IMR-90 (cell line): ENCODE measurements at regions not wholly inside any gene's neighbourhood (a gene's known extent, or its start where the extent isn't known, plus 50 kb on each side); places are given as distances from the start of the nearest gene placed in this dataset.

Experiments used
- ATAC-seq: fragments of 200-7000 bp; cut with Tn5 transposase; 2 replicates; pipeline ENCODE4 v1.9.1; 2020; ENCODE audit warnings: low read depth, mild to moderate bottlenecking, moderate library complexity
- BruUV-seq: library from RNA; stranded (reverse); fragments of 400-500 nt; replicated peaks from 2 replicates; lab custom pipeline; 2021; lab: Mats Ljungman, UMichigan
- CTCF ChIA-PET: fragments of 300-600 bp; formaldehyde crosslinking; extraction: SDS; loops from one replicate; lab custom pipeline; 2021; ENCODE audit warnings: antibody characterized with exemption; lab: Yijun Ruan, JAX
- POLR2A ChIA-PET: fragments of 300-600 bp; sonication (Branson Sonifier 250); formaldehyde crosslinking; loops from one replicate; lab custom pipeline; 2022; ENCODE audit warnings: antibody characterized with exemption; ENCODE audit not compliant: unreplicated experiment; lab: Charles Lee
- DNase-seq: peaks from one replicate; pipeline ENCODE4 v3.0.0; 2013
- H2AFZ ChIP-seq: replicated peaks from 2 replicates; pipeline ENCODE3; 2013; ENCODE audit warnings: low read length, mild to moderate bottlenecking; ENCODE audit not compliant: poor library complexity
- H2AK5ac ChIP-seq: 2 replicates; pipeline ENCODE4 v1.6.1; 2013; ENCODE audit warnings: low read depth, low read length, inconsistent platforms
- H2AK9ac ChIP-seq: replicated peaks from 2 replicates; pipeline ENCODE3; 2013; ENCODE audit warnings: mild to moderate bottlenecking, low read depth, low read length, moderate library complexity; ENCODE audit not compliant: poor library complexity
- H2BK120ac ChIP-seq: 2 replicates; pipeline ENCODE4 v1.6.1; 2013; ENCODE audit warnings: low read depth, low read length, inconsistent platforms
- H2BK15ac ChIP-seq: 3 replicates; pipeline ENCODE4 v1.6.1; 2013; ENCODE audit warnings: low read depth, low read length, inconsistent platforms
- H2BK20ac ChIP-seq: 2 replicates; pipeline ENCODE4 v1.6.1; 2013; ENCODE audit warnings: low read depth, mild to moderate bottlenecking, inconsistent platforms, low read length, moderate library complexity
- H2BK5ac ChIP-seq: 2 replicates; pipeline ENCODE4 v1.6.1; 2013; ENCODE audit warnings: mild to moderate bottlenecking, low read depth, low read length, inconsistent platforms; ENCODE audit not compliant: poor library complexity, severe bottlenecking
- H3K14ac ChIP-seq: replicated peaks from 2 replicates; pipeline ENCODE4 v1.6.1; 2013; ENCODE audit warnings: low read depth, low read length, inconsistent platforms
- H3K18ac ChIP-seq: 2 replicates; pipeline ENCODE4 v1.6.1; 2013; ENCODE audit warnings: low read depth, low read length, control low read depth
- H3K23ac ChIP-seq: 2 replicates; pipeline ENCODE4 v1.6.1; 2013; ENCODE audit warnings: low read depth, low read length, inconsistent platforms
- H3K27ac ChIP-seq: 2 replicates; pipeline ENCODE4 v1.5.1; 2013; ENCODE audit warnings: mild to moderate bottlenecking, control low read depth, low read length; ENCODE audit not compliant: insufficient read depth
- H3K27me3 ChIP-seq: 2 replicates; pipeline ENCODE4 v1.6.1; 2013; ENCODE audit warnings: low read length; ENCODE audit not compliant: control insufficient read depth, insufficient read depth
- H3K36me3 ChIP-seq: 2 replicates; pipeline ENCODE4 v1.6.1; 2013; ENCODE audit warnings: low read length, mixed read lengths; ENCODE audit not compliant: control insufficient read depth, insufficient read depth
- H3K4ac ChIP-seq: 2 replicates; pipeline ENCODE4 v1.6.1; 2013; ENCODE audit warnings: low read depth, low read length, inconsistent platforms
- H3K4me1 ChIP-seq: 2 replicates; pipeline ENCODE4 v1.6.1; 2013; ENCODE audit warnings: low read length, mixed read lengths; ENCODE audit not compliant: control insufficient read depth, insufficient read depth
- H3K4me2 ChIP-seq: 2 replicates; pipeline ENCODE4 v1.6.1; 2013; ENCODE audit warnings: low read depth, mild to moderate bottlenecking, control low read depth, low read length, moderate library complexity
- H3K4me3 ChIP-seq: 2 replicates; pipeline ENCODE4 v1.5.1; 2013; ENCODE audit warnings: low read depth, mild to moderate bottlenecking, control low read depth, low read length, moderate library complexity; ENCODE audit not compliant: insufficient read depth
- H3K56ac ChIP-seq: 2 replicates; pipeline ENCODE4 v1.6.1; 2013; ENCODE audit warnings: low read length, inconsistent platforms; ENCODE audit not compliant: insufficient read depth; ENCODE audit errors: extremely low read depth
- H3K79me1 ChIP-seq, 2 experiments: 2 replicates each; pipeline ENCODE4 v1.6.1; 2013; ENCODE audit warnings: low read length in 2 of 2, inconsistent platforms in 1 of 2, low read depth in 1 of 2
- H3K9ac ChIP-seq: 2 replicates; pipeline ENCODE4 v1.6.1; 2013; ENCODE audit warnings: low read depth, low read length, control low read depth
- H3K9me1 ChIP-seq: 2 replicates; pipeline ENCODE4 v1.6.1; 2013; ENCODE audit warnings: low read length, inconsistent platforms; ENCODE audit not compliant: insufficient read depth
- H3K9me3 ChIP-seq: 2 replicates; pipeline ENCODE4 v1.6.1; 2013; ENCODE audit warnings: low read length; ENCODE audit not compliant: control insufficient read depth, insufficient read depth
- H4K20me1 ChIP-seq: 2 replicates; pipeline ENCODE4 v1.6.1; 2013; ENCODE audit warnings: low read length, inconsistent platforms; ENCODE audit not compliant: insufficient read depth
- H4K5ac ChIP-seq: 2 replicates; pipeline ENCODE4 v1.6.1; 2013; ENCODE audit warnings: mild to moderate bottlenecking, low read depth, low read length, control low read depth
- H4K8ac ChIP-seq, 2 experiments: 2 replicates each; pipeline ENCODE4 v1.6.1; 2013; ENCODE audit warnings: low read depth in 2 of 2, low read length in 2 of 2, control low read depth in 1 of 2, inconsistent platforms in 1 of 2
- H4K91ac ChIP-seq: 2 replicates; pipeline ENCODE4 v1.6.1; 2013; ENCODE audit warnings: low read depth, low read length, inconsistent platforms; ENCODE audit not compliant: insufficient read depth
- CEBPB ChIP-seq: IDR thresholded peaks from 2 replicates; pipeline ENCODE4 v1.6.1; 2012; ENCODE audit warnings: low read depth, low read length, improper control_type of control experiment
- RAD21 ChIP-seq: IDR thresholded peaks from 2 replicates; pipeline ENCODE4 v1.6.1; 2012; ENCODE audit warnings: low read length, improper control_type of control experiment
- SMC3 ChIP-seq: fragments of 150-350 bp; IDR thresholded peaks from 2 replicates; pipeline ENCODE4 v1.6.1; 2016; ENCODE audit warnings: low read depth, mild to moderate bottlenecking, antibody characterized with exemption, low read length, moderate library complexity
- WGBS, 2 experiments: methylation state at CpG; one replicate each; pipeline versions ENCODE4 v1.1.5 to v1.1.7; 2013; ENCODE audit warnings: missing lambda C conversion rate in 2 of 2; ENCODE audit not compliant: insufficient read length in 1 of 2; ENCODE audit errors: extremely low coverage in 2 of 2; 5-methylcytosine and 5-hydroxymethylcytosine counted together
- dilution Hi-C: fragments of 300-500 bp; cut with HindIII; formaldehyde crosslinking; loops from one replicate; pipeline ENCODE4 v1.14.3; 2018; ENCODE audit warnings: low sequenced_read_pairs; ENCODE audit not compliant: unreplicated experiment
- in situ Hi-C: fragments of 300-500 bp; cut with MboI; formaldehyde crosslinking; loops from 3 replicates; pipeline ENCODE4 v1.14.3; 2019; ENCODE audit warnings: low sequenced_read_pairs, inconsistent platforms, mixed read lengths
- intact Hi-C: fragments of 100-400 bp; cut with micrococcal nuclease; formaldehyde crosslinking; loops from 2 replicates; pipeline ENCODE4 v1.10.0; 2022
- TF ChIP-seq, protein P1 (sequence below): conservative IDR thresholded peaks from 2 replicates; pipeline ENCODE4 v1.5.1; 2012; ENCODE audit warnings: mild to moderate bottlenecking, low read depth, low read length, improper control_type of control experiment
- TF ChIP-seq, protein P2 (sequence below): fragments of 150-350 bp; IDR thresholded peaks from 2 replicates; pipeline ENCODE4 v1.6.1; 2016; ENCODE audit warnings: low read depth, mild to moderate bottlenecking, low read length, moderate library complexity, borderline replicate concordance

DNA sequence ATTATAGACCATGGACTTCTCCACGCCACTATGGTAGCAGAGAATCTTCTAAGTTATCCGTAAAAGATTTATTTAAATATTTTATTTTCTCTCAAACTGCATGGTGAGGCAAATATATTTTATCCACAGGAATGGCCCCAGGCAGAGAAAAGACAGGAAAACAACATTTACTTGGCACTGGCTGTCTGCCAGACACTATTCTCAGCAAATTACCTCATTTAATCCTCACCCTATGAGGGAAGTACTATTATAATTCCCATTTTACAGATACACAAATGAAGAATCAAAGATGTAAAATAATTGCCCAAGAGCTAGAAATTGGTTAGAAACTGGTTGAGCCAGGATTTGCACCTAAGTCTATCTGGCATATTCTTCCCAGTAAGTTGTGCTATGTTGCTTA is 361.4 kb upstream of the IL12A start:
- no peak for ATAC-seq
- Histone ChIP-seq H2BK120ac (no peak overlapping the region), H3K56ac (no peak overlapping the region), H2AK9ac (no peak overlapping the region), H3K9me3 (no peaks in the 10 kb centered on the region), H3K79me1 (no peaks in the 10 kb centered on the region), H3K14ac (no peak overlapping the region), H2AK5ac (no peak overlapping the region), H2AFZ (no peak overlapping the region), H3K4me3 (no peak overlapping the region), H2BK20ac (no peak overlapping the region), H2BK5ac (no peak overlapping the region), H2BK15ac (no peak overlapping the region), H3K9ac (no peak overlapping the region), H3K4me1 (no peaks in the 10 kb centered on the region; the same call in 1 of the 2 replicates), H3K4ac (no peak overlapping the region), H3K23ac (no peak overlapping the region), H4K91ac (no peak overlapping the region), H4K8ac (no peak overlapping the region), H3K27ac (no peak overlapping the region), H3K36me3 (no peaks in the 10 kb centered on the region), H3K4me2 (no peak overlapping the region), H3K9me1 (peaks cover 2% of the 10 kb centered on the region; the same call in 1 of the 2 replicates), H4K5ac (no peak overlapping the region), H4K20me1 (no peaks in the 10 kb centered on the region), H3K27me3 (no peaks in the 10 kb centered on the region), H3K18ac (no peak overlapping the region)
- dilution Hi-C loops: no loop called here
- DNase-seq: no peak
- no TSS peak for BruUV-seq
- POLR2A ChIA-PET: no interaction called here
- WGBS, 2 experiments: no CpG with 5 or more reads among the region's 2 CpGs
- CTCF ChIA-PET: interaction anchor here (0.7 kb wide), 1 partner anchor 177 kb away, joined by 3 read pairs; no protein-coding TSS in a partner anchor
- intact Hi-C loops: no loop called here
- in situ Hi-C loops: no loop called here
- TF ChIP-seq CEBPB (no peak), SMC3 (no peak), RAD21 (no peak)
- TF ChIP-seq, protein P1, sequence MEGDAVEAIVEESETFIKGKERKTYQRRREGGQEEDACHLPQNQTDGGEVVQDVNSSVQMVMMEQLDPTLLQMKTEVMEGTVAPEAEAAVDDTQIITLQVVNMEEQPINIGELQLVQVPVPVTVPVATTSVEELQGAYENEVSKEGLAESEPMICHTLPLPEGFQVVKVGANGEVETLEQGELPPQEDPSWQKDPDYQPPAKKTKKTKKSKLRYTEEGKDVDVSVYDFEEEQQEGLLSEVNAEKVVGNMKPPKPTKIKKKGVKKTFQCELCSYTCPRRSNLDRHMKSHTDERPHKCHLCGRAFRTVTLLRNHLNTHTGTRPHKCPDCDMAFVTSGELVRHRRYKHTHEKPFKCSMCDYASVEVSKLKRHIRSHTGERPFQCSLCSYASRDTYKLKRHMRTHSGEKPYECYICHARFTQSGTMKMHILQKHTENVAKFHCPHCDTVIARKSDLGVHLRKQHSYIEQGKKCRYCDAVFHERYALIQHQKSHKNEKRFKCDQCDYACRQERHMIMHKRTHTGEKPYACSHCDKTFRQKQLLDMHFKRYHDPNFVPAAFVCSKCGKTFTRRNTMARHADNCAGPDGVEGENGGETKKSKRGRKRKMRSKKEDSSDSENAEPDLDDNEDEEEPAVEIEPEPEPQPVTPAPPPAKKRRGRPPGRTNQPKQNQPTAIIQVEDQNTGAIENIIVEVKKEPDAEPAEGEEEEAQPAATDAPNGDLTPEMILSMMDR: no peak
- TF ChIP-seq, protein P2, sequence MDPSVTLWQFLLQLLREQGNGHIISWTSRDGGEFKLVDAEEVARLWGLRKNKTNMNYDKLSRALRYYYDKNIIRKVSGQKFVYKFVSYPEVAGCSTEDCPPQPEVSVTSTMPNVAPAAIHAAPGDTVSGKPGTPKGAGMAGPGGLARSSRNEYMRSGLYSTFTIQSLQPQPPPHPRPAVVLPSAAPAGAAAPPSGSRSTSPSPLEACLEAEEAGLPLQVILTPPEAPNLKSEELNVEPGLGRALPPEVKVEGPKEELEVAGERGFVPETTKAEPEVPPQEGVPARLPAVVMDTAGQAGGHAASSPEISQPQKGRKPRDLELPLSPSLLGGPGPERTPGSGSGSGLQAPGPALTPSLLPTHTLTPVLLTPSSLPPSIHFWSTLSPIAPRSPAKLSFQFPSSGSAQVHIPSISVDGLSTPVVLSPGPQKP: no peak
